ENCODE measurements at regions not wholly inside any gene's neighbourhood (a gene's known extent, or its start where the extent isn't known, plus 50 kb on each side); places are given as distances from the start of the nearest gene placed in this dataset.

DNA sequence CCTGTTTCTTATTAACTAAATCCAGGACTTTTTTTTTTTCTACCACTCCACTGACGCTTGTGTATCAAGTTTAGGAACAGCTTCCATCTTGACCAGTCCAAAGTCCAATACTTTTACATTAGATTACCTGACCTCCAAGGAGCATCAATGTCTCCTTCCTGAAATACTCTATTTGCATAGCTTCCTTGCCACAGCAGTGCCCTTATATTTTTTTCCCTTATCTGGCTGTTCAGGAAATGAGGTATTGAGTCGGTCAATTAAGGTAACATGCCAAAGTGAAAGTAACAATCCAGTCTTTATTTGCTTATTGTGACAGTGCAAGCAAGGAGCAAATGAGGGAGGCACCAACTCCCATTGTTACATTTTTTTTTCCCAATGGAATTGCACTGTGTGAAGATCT is 730.8 kb upstream of the NDST4 start:
- Histone ChIP-seq H3K36me3 (replicated peaks in 1 of 2; ENCODE audit: insufficient read depth in 1 of 2, low read depth in 2 of 2) (no peaks in the 10 kb centered on the region), H3K4me3 (no peak overlapping the region), H3K9me3 (no peaks in the 10 kb centered on the region), H3K4me1 (peaks cover 9% of the 10 kb centered on the region), H3K27ac (no peak overlapping the region), H3K27me3 (no peaks in the 10 kb centered on the region)
- no peak for TF ChIP-seq POLR2A (IDR thresholded peaks at IDR 0.05)
- TF ChIP-seq, protein P1, sequence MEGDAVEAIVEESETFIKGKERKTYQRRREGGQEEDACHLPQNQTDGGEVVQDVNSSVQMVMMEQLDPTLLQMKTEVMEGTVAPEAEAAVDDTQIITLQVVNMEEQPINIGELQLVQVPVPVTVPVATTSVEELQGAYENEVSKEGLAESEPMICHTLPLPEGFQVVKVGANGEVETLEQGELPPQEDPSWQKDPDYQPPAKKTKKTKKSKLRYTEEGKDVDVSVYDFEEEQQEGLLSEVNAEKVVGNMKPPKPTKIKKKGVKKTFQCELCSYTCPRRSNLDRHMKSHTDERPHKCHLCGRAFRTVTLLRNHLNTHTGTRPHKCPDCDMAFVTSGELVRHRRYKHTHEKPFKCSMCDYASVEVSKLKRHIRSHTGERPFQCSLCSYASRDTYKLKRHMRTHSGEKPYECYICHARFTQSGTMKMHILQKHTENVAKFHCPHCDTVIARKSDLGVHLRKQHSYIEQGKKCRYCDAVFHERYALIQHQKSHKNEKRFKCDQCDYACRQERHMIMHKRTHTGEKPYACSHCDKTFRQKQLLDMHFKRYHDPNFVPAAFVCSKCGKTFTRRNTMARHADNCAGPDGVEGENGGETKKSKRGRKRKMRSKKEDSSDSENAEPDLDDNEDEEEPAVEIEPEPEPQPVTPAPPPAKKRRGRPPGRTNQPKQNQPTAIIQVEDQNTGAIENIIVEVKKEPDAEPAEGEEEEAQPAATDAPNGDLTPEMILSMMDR (IDR thresholded peaks at IDR 0.05) = no peak
- intact Hi-C loops (cut with DNase I) = no loop called here
- ATAC-seq (peak; percentile 62), DNase-seq (no peak)
- 13 to 15% methylated on average over 2 of the region's 2 CpGs for WGBS, 2 donors

GRCh38 chr4:115841871-115842270 is 728.5 kb upstream of the NDST4 start:
- Histone ChIP-seq H3K9me3 (peaks cover 0 to 6% (median 0%) of the 10 kb centered on the region in 3 donors), H3K27me3 (no peaks in the 10 kb centered on the region), H3K36me3 (replicated peaks in 1 of 2; ENCODE audit: insufficient read depth in 1 of 2, low read depth in 2 of 2) (no peaks in the 10 kb centered on the region), H3K4me3 (no peak overlapping the region), H3K27ac (no peak overlapping the region), H3K4me1 (peaks cover 9% of the 10 kb centered on the region)
- intact Hi-C loops (cut with DNase I) = no loop called here
- no peak for ATAC-seq
- DNase-seq = no peak
- no peak for TF ChIP-seq POLR2A (IDR thresholded peaks at IDR 0.05)
- TF ChIP-seq, protein P1 (IDR thresholded peaks at IDR 0.05) = no peak

DNA sequence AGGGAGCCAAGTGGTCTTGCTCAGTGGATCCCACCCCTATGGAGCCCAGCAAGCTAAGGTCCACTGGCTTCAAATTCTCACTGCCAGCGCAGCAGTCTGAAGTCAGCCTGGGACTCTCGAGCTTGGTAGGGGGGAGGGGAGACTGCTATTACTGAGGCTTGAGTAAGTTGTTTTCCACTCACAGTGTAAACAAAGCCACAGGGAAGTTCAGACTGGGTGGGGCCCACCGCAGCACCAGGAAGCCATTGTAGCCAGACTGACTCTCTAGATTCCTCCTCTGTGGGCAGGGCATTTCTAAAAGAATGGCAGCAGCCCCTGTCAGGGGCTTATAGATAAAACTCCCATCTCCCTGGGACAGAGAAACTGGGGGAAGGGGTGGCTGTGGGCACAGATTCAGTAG is 721.0 kb upstream of the NDST4 start:
- intact Hi-C loops (cut with DNase I) = no loop called here
- Histone ChIP-seq H3K27me3 (no peaks in the 10 kb centered on the region), H3K4me3 (no peak overlapping the region), H3K4me1 (no peaks in the 10 kb centered on the region), H3K27ac (no peak overlapping the region), H3K9me3 (peaks cover 0 to 17% (median 0%) of the 10 kb centered on the region in 3 donors), H3K36me3 (replicated peaks in 1 of 2; ENCODE audit: insufficient read depth in 1 of 2, low read depth in 2 of 2) (no peaks in the 10 kb centered on the region)
- ATAC-seq (no peak), DNase-seq (no peak)
- TF ChIP-seq POLR2A (IDR thresholded peaks at IDR 0.05) = no peak
- TF ChIP-seq, protein P1 (IDR thresholded peaks at IDR 0.05) = no peak
- 65 to 69% methylated on average over 2 of the region's 3 CpGs for WGBS, 2 donors

- intact Hi-C loops (cut with DNase I) = no loop called here
- WGBS, 2 donors = 84 to 93% methylated on average over 1 of the region's 1 CpG
These were observed 711.2 kb upstream of the NDST4 start for GRCh38 chr4:115824630-115825029.

DNA sequence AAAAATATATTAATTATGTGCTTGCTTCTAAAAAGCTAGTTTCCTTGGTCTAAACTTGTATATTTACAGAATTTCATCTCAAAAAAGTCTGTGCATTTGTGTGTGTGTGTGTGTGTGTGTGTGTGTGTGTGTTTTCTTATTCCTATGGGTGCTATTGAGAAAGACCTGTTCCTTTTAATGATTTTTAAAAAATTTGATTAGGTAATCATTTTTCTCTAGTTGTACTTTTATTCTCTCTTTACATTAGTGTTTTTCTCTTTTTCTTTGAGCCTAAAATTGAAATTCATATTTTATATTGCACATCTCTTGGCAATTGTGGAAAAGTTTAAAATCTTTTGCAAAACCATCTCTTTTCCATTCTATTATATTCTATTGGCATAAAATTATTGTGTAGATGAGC is 690.4 kb upstream of the NDST4 start:
- Histone ChIP-seq H3K9me3 (no peaks in the 10 kb centered on the region), H3K4me3 (no peak overlapping the region), H3K4me1 (no peaks in the 10 kb centered on the region), H3K27me3 (no peaks in the 10 kb centered on the region), H3K36me3 (replicated peaks in 1 of 2; ENCODE audit: insufficient read depth in 1 of 2, low read depth in 2 of 2) (no peaks in the 10 kb centered on the region), H3K27ac (no peak overlapping the region)
- TF ChIP-seq, protein P1 (IDR thresholded peaks at IDR 0.05) = no peak
- no peak for TF ChIP-seq POLR2A (IDR thresholded peaks at IDR 0.05)
- ATAC-seq (no peak), DNase-seq (no peak)
- intact Hi-C loops (cut with DNase I) = no loop called here

More at GRCh38 chr4:115824630-115825029, 711.2 kb upstream of the NDST4 start:
- no peaks in the 10 kb centered on the region for H3K4me1 ChIP-seq
- no peak for TF ChIP-seq POLR2A (IDR thresholded peaks at IDR 0.05)
- TF ChIP-seq, protein P1 (IDR thresholded peaks at IDR 0.05) = no peak
- ATAC-seq = no peak
- H3K4me3 ChIP-seq = no peak overlapping the region
- no peaks in the 10 kb centered on the region for H3K27me3 ChIP-seq
- H3K9me3 ChIP-seq = no peaks in the 10 kb centered on the region
- H3K27ac ChIP-seq = no peak overlapping the region
- no peaks in the 10 kb centered on the region for H3K36me3 ChIP-seq (replicated peaks in 1 of 2; ENCODE audit: insufficient read depth in 1 of 2, low read depth in 2 of 2)
- DNase-seq = no peak
